Karpas-422 (cell line): ENCODE measurements at regions not wholly inside any gene's neighbourhood (a gene's known extent, or its start where the extent isn't known, plus 50 kb on each side); places are given as distances from the start of the nearest gene placed in this dataset.
"Not testable (repeated sequence)": the region's sequence is repeated elsewhere in the genome, so short reads cannot be mapped to it uniquely, and the experiment has no call there.

Experiments
- DNase-seq: peaks from one replicate; pipeline ENCODE4 v3.0.0-alpha.2; 2015
- H2AFZ ChIP-seq: fragments of 200-600 bp; sonication (generic); 2 replicates; pipeline ENCODE4 v1.6.1; 2014; ENCODE audit warnings: antibody characterized with exemption, low read length, mixed read lengths
- H3K27ac ChIP-seq: fragments of 200-600 bp; sonication (generic); 2 replicates; pipeline ENCODE4 v1.5.1; 2014; ENCODE audit warnings: mild to moderate bottlenecking, low read length, moderate library complexity
- H3K27me3 ChIP-seq: fragments of 200-600 bp; sonication (generic); 2 replicates; pipeline ENCODE4 v1.6.1; 2014; ENCODE audit warnings: low read length, mixed read lengths
- H3K36me3 ChIP-seq: fragments of 200-600 bp; sonication (generic); 2 replicates; pipeline ENCODE4 v1.6.1; 2014; ENCODE audit warnings: low read length, mixed read lengths; ENCODE audit not compliant: insufficient read depth
- H3K4me1 ChIP-seq: fragments of 200-600 bp; sonication (generic); 2 replicates; pipeline ENCODE4 v1.6.1; 2014; ENCODE audit warnings: mild to moderate bottlenecking, low read length, mixed read lengths
- H3K4me2 ChIP-seq: fragments of 200-600 bp; sonication (generic); 2 replicates; pipeline ENCODE4 v1.6.1; 2014; ENCODE audit warnings: low read length, low read depth, mild to moderate bottlenecking; ENCODE audit not compliant: poor library complexity, severe bottlenecking
- H3K4me3 ChIP-seq: fragments of 200-600 bp; sonication (generic); 2 replicates; pipeline ENCODE4 v1.5.1; 2014; ENCODE audit warnings: mild to moderate bottlenecking, antibody characterized with exemption, low read length, mixed read lengths
- H3K79me2 ChIP-seq: fragments of 200-600 bp; sonication (generic); 2 replicates; pipeline ENCODE4 v1.6.1; 2014; ENCODE audit warnings: mild to moderate bottlenecking, low read length, mixed read lengths
- H3K9ac ChIP-seq: fragments of 200-600 bp; sonication (generic); 2 replicates; pipeline ENCODE4 v1.6.0; 2014; ENCODE audit warnings: low read length
- H3K9me2 ChIP-seq: fragments of 200-600 bp; sonication (generic), shearing (Covaris generic); replicated peaks from 2 replicates; pipeline ENCODE4 v1.6.0; 2014; ENCODE audit warnings: mild to moderate bottlenecking, low read length, moderate library complexity; ENCODE audit not compliant: insufficient read depth
- H3K9me3 ChIP-seq: fragments of 300-700, 200-600 bp; sonication (generic); 2 replicates; pipeline ENCODE4 v1.6.1; 2014; ENCODE audit warnings: low read length, mixed read lengths
- H4K20me1 ChIP-seq: fragments of 200-600 bp; sonication (generic); 2 replicates; pipeline ENCODE4 v1.6.1; 2014; ENCODE audit warnings: mild to moderate bottlenecking, antibody characterized with exemption, low read length, low read depth; ENCODE audit not compliant: insufficient read depth

DNA sequence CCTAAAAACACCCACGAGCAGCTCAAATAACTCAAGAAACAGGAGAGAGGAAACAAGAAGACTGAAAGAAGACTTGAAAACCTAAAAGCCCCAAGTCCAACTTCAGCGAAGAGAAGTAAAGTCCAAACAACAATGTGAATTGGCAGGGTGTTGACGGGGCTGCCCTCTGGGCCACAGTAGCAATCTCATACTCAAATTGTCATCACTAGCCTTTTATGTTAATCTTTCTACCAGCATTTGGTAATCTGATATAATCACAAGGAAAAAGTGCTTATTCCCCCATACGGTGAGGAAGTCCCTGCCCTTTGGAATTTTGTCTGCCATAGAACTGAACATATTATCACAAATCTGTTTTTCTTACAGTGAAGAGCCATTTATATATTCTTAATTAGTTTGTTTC lies 51.5 kb upstream of the IFNE start:
- no peak overlapping the region for H3K4me2 ChIP-seq
- H3K27ac ChIP-seq: no peak overlapping the region
- H3K9me3 ChIP-seq: no peaks in the 10 kb centered on the region
- H3K36me3 ChIP-seq: no peaks in the 10 kb centered on the region
- no peaks in the 10 kb centered on the region for H4K20me1 ChIP-seq
- no peak overlapping the region for H3K4me3 ChIP-seq
- no peak overlapping the region for H2AFZ ChIP-seq
- no peaks in the 10 kb centered on the region for H3K4me1 ChIP-seq
- no peak overlapping the region for H3K9ac ChIP-seq
- H3K9me2 ChIP-seq: no peaks in the 10 kb centered on the region
- H3K79me2 ChIP-seq: no peaks in the 10 kb centered on the region
- DNase-seq: no peak
- no peaks in the 10 kb centered on the region for H3K27me3 ChIP-seq

DNA sequence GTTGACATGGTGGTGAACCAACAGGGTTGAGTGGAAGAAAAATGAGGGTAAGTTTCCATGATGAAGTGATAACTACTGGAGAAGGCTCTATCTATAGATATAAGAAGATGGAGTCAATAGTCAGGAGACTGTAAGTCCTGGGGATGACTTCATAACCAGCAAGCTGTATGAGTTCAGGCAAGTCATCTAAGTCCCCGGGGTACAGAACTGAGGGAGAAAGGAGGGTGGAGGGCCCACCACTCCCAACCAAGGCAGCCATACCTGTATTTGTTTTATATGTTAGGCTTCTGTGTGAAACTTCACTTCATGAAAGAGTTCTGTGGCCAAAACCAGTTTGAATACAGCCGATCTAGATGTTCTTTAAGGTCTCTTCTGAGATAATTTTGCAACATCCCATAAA lies 53.3 kb upstream of the IFNE start:
- Histone ChIP-seq H3K36me3 (no peaks in the 10 kb centered on the region), H3K4me1 (no peaks in the 10 kb centered on the region), H3K9me2 (no peaks in the 10 kb centered on the region), H3K9me3 (no peaks in the 10 kb centered on the region), H3K4me3 (no peak overlapping the region), H2AFZ (no peak overlapping the region), H4K20me1 (no peaks in the 10 kb centered on the region), H3K27me3 (no peaks in the 10 kb centered on the region), H3K4me2 (no peak overlapping the region), H3K9ac (no peak overlapping the region), H3K27ac (no peak overlapping the region), H3K79me2 (no peaks in the 10 kb centered on the region)
- no peak for DNase-seq

DNA sequence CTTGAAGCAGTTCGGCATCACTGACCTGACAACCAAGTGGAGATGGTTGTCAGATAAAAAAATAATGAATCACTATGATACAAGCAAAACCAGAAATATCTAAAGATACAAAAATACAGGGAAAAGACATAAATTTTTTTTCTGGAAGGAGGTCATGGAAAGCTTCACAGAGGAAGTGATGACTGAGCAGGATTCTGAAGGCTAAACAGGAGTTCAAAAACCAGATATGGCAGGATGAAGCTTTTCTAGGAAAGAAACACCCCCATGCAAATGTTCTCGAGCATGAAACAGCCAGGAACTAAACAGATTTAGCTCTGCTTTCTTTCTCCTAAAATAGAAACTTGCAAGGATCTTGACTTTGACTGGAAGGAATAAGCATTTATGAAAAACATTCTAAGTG lies 60.7 kb upstream of the IFNE start:
- no peaks in the 10 kb centered on the region for H3K79me2 ChIP-seq

DNA sequence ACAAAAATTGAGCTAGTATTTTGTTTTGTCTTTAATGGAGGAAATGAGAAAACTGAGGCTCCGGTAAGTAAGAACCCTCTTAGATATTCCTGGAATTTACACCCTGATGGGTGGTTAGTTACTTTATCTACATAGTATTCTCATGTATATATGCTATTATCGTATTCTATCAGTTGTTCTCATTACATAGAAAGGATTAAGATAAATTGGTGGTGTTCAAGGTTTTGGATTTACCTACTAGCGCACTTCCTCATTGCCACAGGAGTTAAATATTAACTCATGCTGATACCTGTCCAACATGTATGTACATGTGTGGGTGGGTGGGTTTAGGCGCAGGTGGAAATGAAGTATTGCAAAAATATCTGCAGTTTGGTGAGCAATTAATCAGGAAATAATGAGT lies 61.1 kb upstream of the IFNE start:
- Histone ChIP-seq H3K9me3 (no peaks in the 10 kb centered on the region), H3K27me3 (no peaks in the 10 kb centered on the region), H3K36me3 (no peaks in the 10 kb centered on the region), H3K4me2 (no peak overlapping the region), H3K9ac (no peak overlapping the region), H4K20me1 (no peaks in the 10 kb centered on the region), H3K4me3 (no peak overlapping the region), H2AFZ (no peak overlapping the region), H3K9me2 (no peaks in the 10 kb centered on the region), H3K4me1 (no peaks in the 10 kb centered on the region), H3K79me2 (no peaks in the 10 kb centered on the region), H3K27ac (no peak overlapping the region)
- DNase-seq: no peak

More for the DNA sequence above, 60.7 kb upstream of the IFNE start:
- H4K20me1 ChIP-seq: no peaks in the 10 kb centered on the region
- no peak overlapping the region for H2AFZ ChIP-seq
- H3K4me1 ChIP-seq: no peaks in the 10 kb centered on the region
- H3K9me3 ChIP-seq: no peaks in the 10 kb centered on the region
- H3K36me3 ChIP-seq: no peaks in the 10 kb centered on the region
- no peak overlapping the region for H3K4me2 ChIP-seq
- H3K9ac ChIP-seq: no peak overlapping the region
- no peaks in the 10 kb centered on the region for H3K27me3 ChIP-seq
- H3K9me2 ChIP-seq: no peaks in the 10 kb centered on the region
- no peak overlapping the region for H3K27ac ChIP-seq
- no peak for DNase-seq
- H3K4me3 ChIP-seq: no peak overlapping the region

DNA sequence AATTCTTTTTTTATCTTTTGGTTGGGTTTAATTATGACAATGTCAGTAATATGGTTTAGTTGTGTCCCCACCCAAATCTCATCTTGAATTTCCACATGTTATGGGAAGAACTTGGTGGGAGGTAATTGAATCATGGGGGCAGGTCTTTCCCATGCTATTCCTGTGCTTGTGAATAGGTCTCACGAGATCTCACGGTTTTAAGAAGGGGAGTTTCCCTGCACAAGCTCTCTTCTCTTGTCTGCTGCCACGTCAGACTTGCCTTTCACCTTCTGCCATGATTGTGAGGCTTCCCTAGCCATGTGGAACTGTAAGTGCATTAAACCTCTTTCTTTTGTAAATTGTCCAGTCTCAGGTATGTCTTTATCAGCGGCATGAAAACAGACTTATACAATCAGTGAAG lies 61.7 kb upstream of the IFNE start:
- not testable (repeated sequence) for H3K9me3 ChIP-seq, H3K4me2 ChIP-seq, H4K20me1 ChIP-seq, H3K9ac ChIP-seq, DNase-seq, H3K36me3 ChIP-seq, H3K27ac ChIP-seq, H3K4me3 ChIP-seq, H3K9me2 ChIP-seq, H3K4me1 ChIP-seq, H3K79me2 ChIP-seq, H2AFZ ChIP-seq, H3K27me3 ChIP-seq

DNA sequence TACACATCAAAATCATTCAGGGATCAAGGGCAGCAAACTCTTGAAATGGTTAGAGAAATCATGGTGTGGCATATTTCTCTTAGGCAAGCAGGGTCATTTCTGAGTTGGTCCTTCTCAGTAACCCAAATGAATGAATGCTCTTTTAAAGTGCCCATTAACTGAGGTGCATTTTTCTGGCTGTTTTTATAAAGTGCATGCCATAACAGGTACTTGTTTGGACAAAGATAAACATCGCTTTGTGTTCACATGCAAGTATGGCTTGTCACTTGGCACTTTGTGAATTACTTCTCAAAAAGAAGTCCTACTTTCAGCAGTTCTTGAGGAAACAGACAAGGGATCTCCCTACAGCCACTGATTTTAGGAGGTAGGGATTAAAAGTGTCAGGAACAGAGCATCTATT lies 64.8 kb upstream of the IFNE start:
- Histone ChIP-seq H3K4me1 (no peaks in the 10 kb centered on the region), H4K20me1 (no peaks in the 10 kb centered on the region), H3K9me3 (no peaks in the 10 kb centered on the region), H3K9ac (no peak overlapping the region), H3K27ac (no peak overlapping the region), H3K4me2 (no peak overlapping the region), H3K79me2 (no peaks in the 10 kb centered on the region), H2AFZ (no peak overlapping the region), H3K36me3 (no peaks in the 10 kb centered on the region), H3K27me3 (no peaks in the 10 kb centered on the region), H3K4me3 (no peak overlapping the region), H3K9me2 (no peaks in the 10 kb centered on the region)
- no peak for DNase-seq

DNA sequence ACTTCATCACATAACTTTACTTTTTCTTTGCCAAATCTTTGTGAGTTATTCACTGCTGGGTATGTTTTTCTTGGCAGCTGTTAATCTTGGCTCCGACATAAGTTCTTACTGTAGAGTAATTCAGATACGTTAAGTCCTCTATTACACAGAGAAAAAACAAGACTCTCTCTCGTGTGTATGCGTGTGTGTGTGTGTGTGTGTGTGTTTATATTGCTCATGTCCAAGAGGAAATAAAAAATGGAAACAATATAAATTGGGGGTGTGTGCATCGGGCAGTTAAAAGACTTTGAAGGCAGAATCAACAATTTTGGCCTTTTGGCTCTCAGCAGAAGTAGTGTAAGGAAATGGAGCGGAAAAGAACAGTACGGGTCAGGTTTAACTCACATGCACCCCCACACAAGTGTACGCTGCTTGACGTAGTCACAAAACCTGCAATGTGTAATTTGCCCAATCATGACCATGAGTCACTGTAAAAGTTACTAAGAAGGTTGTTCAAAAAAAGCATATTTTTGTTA lies 67.2 kb upstream of the IFNE start:
- Histone ChIP-seq H3K4me3 (no peak overlapping the region), H3K27me3 (no peaks in the 10 kb centered on the region), H2AFZ (no peak overlapping the region), H4K20me1 (no peaks in the 10 kb centered on the region), H3K27ac (no peak overlapping the region), H3K36me3 (no peaks in the 10 kb centered on the region), H3K4me1 (no peaks in the 10 kb centered on the region), H3K9me2 (no peaks in the 10 kb centered on the region), H3K79me2 (no peaks in the 10 kb centered on the region), H3K9ac (no peak overlapping the region), H3K9me3 (no peaks in the 10 kb centered on the region), H3K4me2 (no peak overlapping the region)
- DNase-seq: no peak

DNA sequence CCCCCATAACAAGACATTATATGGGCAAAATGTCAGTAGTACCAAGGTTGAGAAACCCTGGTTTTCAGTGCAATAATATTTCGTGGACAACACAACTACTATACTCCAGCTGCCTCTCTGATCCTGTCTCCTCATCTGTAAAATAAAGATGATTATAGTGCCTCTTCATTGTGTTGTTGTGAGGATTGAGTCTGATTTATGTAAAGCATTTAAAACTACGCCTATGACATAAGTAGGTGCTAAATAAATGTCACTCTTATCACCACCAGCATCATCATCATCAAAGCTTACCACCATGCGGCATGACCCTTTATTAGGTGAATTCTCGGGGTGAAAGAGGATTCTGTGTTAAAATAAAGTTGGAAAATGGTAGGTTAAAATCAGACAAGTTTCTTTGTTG lies 67.8 kb upstream of the IFNE start:
- Histone ChIP-seq H3K9me3 (no peaks in the 10 kb centered on the region), H3K4me1 (no peaks in the 10 kb centered on the region), H3K9ac (no peak overlapping the region), H4K20me1 (no peaks in the 10 kb centered on the region), H3K27me3 (no peaks in the 10 kb centered on the region), H2AFZ (no peak overlapping the region), H3K4me2 (no peak overlapping the region), H3K79me2 (no peaks in the 10 kb centered on the region), H3K9me2 (no peaks in the 10 kb centered on the region), H3K27ac (no peak overlapping the region), H3K4me3 (no peak overlapping the region), H3K36me3 (no peaks in the 10 kb centered on the region)
- DNase-seq: no peak

DNA sequence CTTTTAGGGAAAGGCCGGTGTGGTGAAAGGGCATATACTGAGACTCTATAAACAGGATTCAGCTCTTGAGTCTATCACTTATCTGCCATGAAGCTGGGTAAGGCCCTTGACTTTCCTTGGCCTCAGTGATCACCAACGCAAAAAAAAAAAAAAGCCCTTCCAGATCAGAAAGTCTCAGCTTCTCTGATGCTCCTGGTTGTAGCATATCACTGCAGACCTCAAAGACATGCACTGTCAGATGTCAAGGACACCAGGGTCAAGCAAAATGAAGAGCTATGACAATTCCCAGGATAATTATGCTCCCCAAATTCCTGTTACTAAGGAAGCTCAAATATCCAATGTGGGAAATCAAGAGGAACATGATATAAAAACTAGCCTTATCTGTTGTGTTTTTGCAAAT lies 68.3 kb upstream of the IFNE start:
- Histone ChIP-seq H3K27ac (no peak overlapping the region), H3K4me2 (no peak overlapping the region), H3K4me1 (no peaks in the 10 kb centered on the region), H2AFZ (no peak overlapping the region), H3K9me2 (no peaks in the 10 kb centered on the region), H3K9me3 (no peaks in the 10 kb centered on the region), H3K4me3 (no peak overlapping the region), H3K36me3 (no peaks in the 10 kb centered on the region), H3K9ac (no peak overlapping the region), H4K20me1 (no peaks in the 10 kb centered on the region), H3K27me3 (no peaks in the 10 kb centered on the region), H3K79me2 (no peaks in the 10 kb centered on the region)
- DNase-seq: no peak
